Breast epithelium (tissue), 3 donors: ENCODE measurements at regions not wholly inside any gene's neighbourhood (a gene's known extent, or its start where the extent isn't known, plus 50 kb on each side); places are given as distances from the start of the nearest gene placed in this dataset.

Source experiments
- CTCF ChIP-seq, 3 donors: fragments of 450-650 bp; IDR thresholded peaks; one replicate each; pipeline ENCODE4 v1.5.1; 2016 to 2017; ENCODE audit warnings: antibody characterized with exemption in 3 of 3, mild to moderate bottlenecking in 3 of 3, moderate library complexity in 3 of 3
- POLR2A ChIP-seq: fragments of 450-650 bp; IDR thresholded peaks from one replicate; pipeline ENCODE4 v1.6.1; 2016; ENCODE audit warnings: antibody characterized with exemption, mild to moderate bottlenecking, moderate library complexity
- POLR2AphosphoS5 ChIP-seq, 3 donors: sonication (generic); formaldehyde crosslinking; IDR thresholded peaks; one replicate each; pipeline ENCODE4 v1.6.1; 2017; ENCODE audit warnings: antibody characterized with exemption in 3 of 3

GRCh38 chr21:20259031-20259867 is 739.0 kb upstream of the NCAM2 start:
- no peak for TF ChIP-seq CTCF (IDR thresholded peaks at IDR 0.05)
- no peak for TF ChIP-seq POLR2A
- TF ChIP-seq POLR2AphosphoS5 (IDR thresholded peaks at IDR 0.05), result no peak
